GM19468 (cell line): ENCODE measurements at regions not wholly inside any gene's neighbourhood (a gene's known extent, or its start where the extent isn't known, plus 50 kb on each side); places are given as distances from the start of the nearest gene placed in this dataset.

Experiments
- ATAC-seq: cut with Tn5 transposase; IDR thresholded peaks from one replicate; pipeline ENCODE4 v1.9.1; 2021; ENCODE audit warnings: mild to moderate bottlenecking, moderate library complexity, moderate number of reproducible peaks; ENCODE audit not compliant: unreplicated experiment; ENCODE audit errors: extremely low read depth

- no peak for ATAC-seq
These were observed 418.9 kb downstream of the PRDM2 start for GRCh38 chr1:14118691-14119485.

GRCh38 chr1:14120895-14121294, 420.9 kb downstream of the PRDM2 start:
- ATAC-seq, result no peak

- ATAC-seq, result no peak
These were observed 428.1 kb downstream of the PRDM2 start for GRCh38 chr1:14128096-14128495.

GRCh38 chr1:14129009-14129408, 429.0 kb downstream of the PRDM2 start:
- no peak for ATAC-seq

- ATAC-seq, result no peak
These were observed 435.1 kb downstream of the PRDM2 start for GRCh38 chr1:14135070-14135469.

GRCh38 chr1:14136152-14136763, 436.3 kb downstream of the PRDM2 start:
- ATAC-seq, result no peak

- ATAC-seq, result no peak
These were observed 436.9 kb downstream of the PRDM2 start for GRCh38 chr1:14136881-14137280.

- ATAC-seq, result no peak
These were observed 437.6 kb downstream of the PRDM2 start for GRCh38 chr1:14137411-14138134.

- no peak for ATAC-seq
These were observed 438.1 kb downstream of the PRDM2 start for GRCh38 chr1:14138135-14138506.

- ATAC-seq, result no peak
These were observed 438.7 kb downstream of the PRDM2 start for GRCh38 chr1:14138687-14139086.

GRCh38 chr1:14140831-14141401, 440.9 kb downstream of the PRDM2 start:
- no peak for ATAC-seq

GRCh38 chr1:14141656-14142055, 441.7 kb downstream of the PRDM2 start:
- no peak for ATAC-seq

- ATAC-seq, result no peak
These were observed 442.6 kb downstream of the PRDM2 start for GRCh38 chr1:14142397-14143100.

GRCh38 chr1:14143777-14144176, 443.8 kb downstream of the PRDM2 start:
- no peak for ATAC-seq

GRCh38 chr1:14148526-14148925, 448.5 kb downstream of the PRDM2 start:
- ATAC-seq, result no peak

- no peak for ATAC-seq
These were observed 449.1 kb upstream of the KAZN start for GRCh38 chr1:14149431-14149830.

GRCh38 chr1:14156543-14156942, 441.9 kb upstream of the KAZN start:
- no peak for ATAC-seq

GRCh38 chr1:14160781-14161180, 437.7 kb upstream of the KAZN start:
- no peak for ATAC-seq

GRCh38 chr1:14163246-14163645, 435.2 kb upstream of the KAZN start:
- no peak for ATAC-seq

GRCh38 chr1:14165371-14165801, 433.1 kb upstream of the KAZN start:
- ATAC-seq, result no peak
